Occipital lobe (tissue), 1 donor: ENCODE measurements at regions not wholly inside any gene's neighbourhood (a gene's known extent, or its start where the extent isn't known, plus 50 kb on each side); places are given as distances from the start of the nearest gene placed in this dataset.

Source experiments
- DNase-seq: peaks from one replicate; lab custom pipeline; 2025; lab: John Stamatoyannopoulos, UW

- DNase-seq, result no peak
These were observed 82.8 kb upstream of the FXR1 start for GRCh38 chr3:180829409-180830405.

- DNase-seq, result no peak
These were observed 77.0 kb upstream of the FXR1 start for GRCh38 chr3:180835501-180835900.

DNA sequence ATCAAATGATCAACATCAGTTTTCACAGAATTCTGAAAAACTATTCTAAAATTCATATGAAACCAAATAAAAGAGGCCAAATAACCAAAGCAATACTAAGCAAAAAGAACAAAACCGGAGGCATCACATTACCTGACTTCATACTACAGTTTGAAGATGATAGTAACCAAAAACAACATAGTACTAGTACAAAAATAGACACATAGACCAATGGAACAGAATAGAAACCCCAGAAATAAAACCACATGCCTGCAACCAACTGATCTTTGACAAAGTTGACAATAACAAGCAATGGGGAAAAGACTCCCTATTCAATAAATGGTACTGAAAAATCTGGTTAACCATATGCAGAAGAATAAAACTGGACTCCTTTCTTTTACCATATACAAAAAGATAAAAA is 75.7 kb upstream of the FXR1 start:
- DNase-seq, result no peak

GRCh38 chr3:180854887-180855286 is 57.6 kb upstream of the FXR1 start:
- DNase-seq, result no peak

DNA sequence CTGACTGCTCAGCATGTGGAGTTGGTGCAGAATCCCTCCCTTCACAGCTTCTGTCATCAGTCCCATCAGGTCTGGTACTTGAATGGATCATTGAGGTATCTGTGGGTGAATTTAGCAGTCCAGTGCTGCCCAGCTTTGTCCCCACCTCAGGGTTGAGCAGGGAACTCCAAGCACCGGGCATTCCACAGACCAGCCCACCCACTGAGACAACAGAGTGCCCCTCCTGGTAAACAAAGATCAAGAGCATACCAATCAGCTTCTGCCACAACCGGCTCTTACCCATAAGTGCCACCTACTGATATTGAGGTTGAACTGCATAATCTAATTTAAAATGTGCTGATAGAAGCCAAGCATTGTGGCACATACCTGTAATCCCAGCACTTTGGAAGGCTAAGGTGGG is 57.1 kb upstream of the FXR1 start:
- no peak for DNase-seq

- no peak for DNase-seq
These were observed 56.5 kb upstream of the FXR1 start for GRCh38 chr3:180855956-180856355.

- DNase-seq, result no peak
These were observed 52.2 kb upstream of the FXR1 start for GRCh38 chr3:180860180-180860858.
